GM21619 (cell line): ENCODE measurements at regions not wholly inside any gene's neighbourhood (a gene's known extent, or its start where the extent isn't known, plus 50 kb on each side); places are given as distances from the start of the nearest gene placed in this dataset.
"Not testable (repeated sequence)": the region's sequence is repeated elsewhere in the genome, so short reads cannot be mapped to it uniquely, and the experiment has no call there.

Experiments used
- ATAC-seq: cut with Tn5 transposase; IDR thresholded peaks from one replicate; pipeline ENCODE4 v1.9.1; 2021; ENCODE audit not compliant: unreplicated experiment

DNA sequence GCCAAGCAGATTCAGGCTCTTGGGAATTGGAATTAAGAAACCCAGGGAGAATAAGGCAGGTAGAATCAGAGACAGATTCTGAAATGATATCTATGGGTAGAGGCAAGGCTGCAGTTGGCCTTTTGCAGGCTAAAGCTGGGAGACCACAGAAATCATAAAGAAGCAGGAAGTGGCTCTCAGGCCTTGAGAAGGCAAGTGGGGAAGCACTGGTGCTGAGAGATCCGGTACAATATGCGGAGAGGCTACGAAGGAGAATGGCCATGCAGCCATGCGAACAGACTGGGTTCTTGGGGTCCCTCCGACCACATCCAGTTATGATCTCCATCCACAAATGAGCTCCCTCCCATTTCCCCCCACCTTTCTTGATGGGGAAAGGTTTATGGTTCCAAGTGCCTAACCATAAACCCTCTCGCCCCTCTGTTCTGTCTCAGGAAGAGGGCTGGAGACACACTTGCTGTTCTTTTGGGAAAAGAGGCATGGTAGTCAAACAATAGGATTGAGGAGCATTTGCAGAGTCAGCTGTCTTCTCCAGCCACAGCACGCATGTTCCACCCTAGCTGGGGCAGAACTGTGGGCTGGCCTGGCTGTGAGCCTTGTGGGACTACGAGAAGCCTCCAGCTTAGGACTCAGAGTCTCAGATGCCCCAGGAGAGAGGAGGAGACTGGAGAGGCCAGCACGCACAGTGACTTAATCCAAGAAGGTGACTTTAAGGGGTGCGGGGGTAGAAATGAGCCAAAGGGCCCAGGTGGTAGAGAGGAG, 99.6 kb downstream of the RPLP1 start:
- no peak for ATAC-seq

DNA sequence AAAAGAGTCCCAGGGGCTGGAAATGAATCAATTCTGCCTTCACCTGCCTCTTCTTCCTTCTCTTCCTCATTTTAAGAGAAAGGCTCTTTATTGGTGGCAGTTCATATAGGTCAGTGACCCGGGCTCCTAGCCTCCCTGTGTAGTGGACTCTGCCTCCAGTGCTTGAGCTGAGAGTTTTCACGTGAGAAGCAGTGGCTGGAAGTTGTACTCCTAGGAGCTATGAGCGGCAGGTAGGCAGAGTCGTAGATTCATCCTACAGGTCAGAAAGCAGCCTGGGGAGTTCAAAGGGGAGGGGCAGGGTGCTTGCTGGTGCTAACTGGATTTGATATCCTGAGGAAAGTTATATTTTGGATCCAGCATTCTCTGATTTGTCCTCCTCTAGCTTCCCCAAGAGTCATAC, 101.1 kb downstream of the RPLP1 start:
- ATAC-seq: no peak

DNA sequence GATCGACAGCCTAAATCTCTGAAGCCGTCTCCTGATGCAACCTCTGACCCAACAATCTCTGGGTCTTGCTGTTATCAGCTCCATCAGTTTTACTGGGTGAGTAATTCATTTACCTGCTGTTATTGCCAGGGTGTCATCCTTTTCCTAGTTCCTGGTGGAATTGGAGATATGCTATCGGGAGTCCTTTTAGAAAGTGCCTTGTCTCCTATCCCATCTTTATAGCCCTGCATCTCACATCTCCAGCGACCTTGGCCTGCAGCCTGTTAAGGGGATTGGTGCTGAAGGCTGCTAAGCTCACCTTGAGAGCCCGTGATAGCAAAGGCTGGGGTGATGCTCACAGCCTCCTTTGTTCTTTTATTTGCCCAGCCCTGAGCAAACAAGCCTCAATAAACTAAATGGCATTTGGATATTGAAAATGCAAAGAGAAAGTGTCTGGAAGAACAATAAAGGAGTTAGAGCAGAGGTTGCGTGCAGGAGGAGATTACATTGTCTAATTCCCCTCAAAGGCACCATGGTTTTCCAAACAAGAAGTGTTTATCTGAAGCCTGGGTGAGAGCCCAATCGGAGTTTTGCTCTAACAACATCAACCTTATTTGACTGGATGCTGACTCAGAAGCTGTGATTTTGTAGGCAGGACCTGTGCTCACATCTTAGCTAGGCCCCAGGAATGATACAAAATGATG, 101.8 kb downstream of the RPLP1 start:
- no peak for ATAC-seq

DNA sequence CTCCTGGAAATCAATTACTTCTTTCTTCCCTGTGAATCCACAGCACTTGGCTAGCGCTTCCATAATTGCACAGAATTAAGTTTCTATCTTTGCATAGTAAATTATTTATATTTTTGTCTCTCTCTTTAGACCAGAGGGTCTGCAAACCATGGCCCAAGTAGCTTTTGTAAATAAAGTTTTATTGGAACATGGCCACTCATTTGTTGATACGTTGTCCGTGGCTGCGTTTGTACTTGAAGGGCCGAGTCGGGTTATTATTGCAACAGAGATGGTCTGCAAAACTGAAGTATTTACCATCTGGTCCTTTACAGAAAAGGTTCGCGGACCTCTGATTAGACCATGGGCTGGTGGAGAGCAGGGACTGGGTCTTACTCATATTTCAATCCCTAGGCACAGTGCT, 102.5 kb downstream of the RPLP1 start:
- ATAC-seq: no peak

DNA sequence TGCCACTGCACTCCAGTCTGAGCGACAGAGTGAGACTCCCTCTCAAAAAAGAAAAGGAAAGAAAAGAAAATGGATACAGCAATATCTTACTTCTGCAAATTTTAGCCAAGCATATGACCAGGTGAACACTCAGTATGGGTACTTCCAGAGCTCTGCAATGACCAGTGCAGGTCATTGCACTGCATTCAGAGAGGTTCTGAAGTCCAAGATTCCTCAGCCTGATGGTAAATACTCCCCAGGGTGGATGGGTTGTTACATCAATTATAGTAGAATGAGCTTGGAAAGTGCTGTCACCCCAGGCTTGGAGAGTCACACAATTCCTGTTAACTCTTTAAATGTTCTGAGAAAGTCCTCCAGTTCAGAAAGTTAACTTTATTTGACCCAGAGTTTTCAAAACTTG, 103.7 kb downstream of the RPLP1 start:
- ATAC-seq: no peak

DNA sequence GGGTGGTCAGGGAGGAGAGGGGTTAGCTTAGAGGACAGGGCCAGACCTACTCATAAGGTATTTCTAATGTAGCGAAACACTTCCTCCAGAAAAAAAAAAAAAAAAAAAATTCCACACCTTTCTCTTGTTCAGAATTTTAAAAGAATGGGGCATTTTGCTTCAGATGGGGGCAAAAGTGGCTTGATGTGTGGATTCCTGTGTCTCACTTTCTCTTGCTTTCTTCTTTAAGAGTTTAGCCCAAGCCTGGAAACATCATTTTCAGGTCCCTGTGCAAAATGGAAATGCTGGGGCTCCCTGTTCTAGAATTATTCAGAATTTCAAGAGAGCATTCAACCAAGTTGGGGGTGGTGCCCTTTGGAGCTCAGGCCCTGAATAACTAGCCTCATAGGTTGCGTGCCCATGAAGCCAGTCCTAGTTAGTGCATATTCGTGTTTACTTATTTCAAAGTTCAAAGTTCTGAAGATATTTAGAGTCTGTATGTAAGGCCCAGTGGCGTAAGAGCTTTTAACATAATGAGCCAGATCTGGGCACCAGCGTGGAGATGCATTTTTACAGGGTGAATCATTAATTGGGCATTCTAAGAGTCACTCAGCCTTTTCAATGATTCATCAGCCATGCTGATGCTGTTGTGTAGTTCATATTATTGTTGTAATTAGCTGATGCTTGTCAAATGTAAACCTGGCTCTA, 104.5 kb downstream of the RPLP1 start:
- no peak for ATAC-seq

DNA sequence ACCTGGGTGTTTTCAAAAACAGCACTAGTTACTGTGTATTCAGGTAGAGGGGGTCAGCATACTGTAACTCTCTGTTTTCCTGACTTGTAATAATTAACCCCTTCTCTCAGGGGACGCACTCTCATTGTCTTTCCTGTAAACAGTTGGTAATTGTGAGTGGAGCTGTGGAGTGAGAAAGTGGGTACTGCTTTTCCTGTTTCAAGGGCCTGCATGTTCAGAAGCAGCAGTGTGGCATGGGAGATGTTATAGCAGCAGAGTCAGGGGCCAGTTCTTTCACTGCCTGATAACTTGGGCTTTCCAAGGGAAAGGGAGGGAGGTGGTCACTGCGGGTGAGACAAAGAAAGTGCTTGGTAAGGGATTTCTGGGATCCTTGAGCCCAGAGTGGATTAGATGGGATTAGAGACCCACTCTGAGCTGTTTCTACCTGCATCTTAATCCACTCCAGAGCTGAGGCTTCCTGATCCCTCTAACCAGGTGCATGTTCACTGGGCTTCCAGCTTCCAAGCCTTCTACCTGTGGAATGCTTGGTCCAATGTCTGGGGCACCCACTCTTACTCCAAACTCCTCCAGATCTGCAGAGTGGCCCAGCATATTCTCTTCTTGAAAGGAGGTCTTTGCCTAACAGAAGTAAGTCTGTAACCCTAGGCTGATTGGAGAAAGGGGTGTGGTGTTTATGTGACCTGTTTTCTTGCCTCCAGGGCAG, 105.2 kb downstream of the RPLP1 start:
- no peak for ATAC-seq

DNA sequence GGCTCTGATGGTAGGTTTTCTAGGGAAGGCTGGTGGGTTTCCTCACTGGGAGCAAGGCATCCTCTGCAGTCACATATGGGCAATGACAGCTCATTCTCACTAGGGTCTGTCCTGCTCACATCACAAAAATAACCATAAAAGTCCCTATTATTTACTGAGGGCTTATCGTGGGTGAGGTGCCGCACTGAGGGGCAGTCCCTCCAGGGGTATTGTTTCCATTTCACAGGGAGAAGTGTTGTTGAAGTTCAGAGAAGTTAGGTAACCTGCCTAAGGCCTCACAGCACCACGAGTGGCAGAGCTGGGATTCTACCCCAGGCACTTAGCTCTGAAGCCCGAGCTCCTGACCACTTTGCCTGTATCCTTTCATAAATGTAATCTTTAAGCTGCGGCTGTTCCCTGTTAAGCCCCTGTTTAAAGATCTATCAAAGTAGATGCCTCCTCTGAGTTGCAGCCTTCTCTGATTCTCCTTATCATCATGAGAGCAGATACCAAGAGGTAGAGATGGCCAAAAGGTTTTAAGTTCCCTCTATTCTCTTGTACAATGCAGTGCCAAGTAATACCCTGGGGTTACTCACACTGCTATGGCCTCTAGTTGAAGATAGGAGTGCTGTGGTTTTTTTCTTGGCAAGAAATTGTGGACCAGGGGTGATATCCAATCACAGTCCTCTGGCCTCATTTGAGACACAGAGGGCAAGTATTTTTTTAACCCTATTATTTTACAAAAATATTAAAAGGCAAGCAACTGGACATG, 107.0 kb downstream of the RPLP1 start:
- ATAC-seq: no peak

DNA sequence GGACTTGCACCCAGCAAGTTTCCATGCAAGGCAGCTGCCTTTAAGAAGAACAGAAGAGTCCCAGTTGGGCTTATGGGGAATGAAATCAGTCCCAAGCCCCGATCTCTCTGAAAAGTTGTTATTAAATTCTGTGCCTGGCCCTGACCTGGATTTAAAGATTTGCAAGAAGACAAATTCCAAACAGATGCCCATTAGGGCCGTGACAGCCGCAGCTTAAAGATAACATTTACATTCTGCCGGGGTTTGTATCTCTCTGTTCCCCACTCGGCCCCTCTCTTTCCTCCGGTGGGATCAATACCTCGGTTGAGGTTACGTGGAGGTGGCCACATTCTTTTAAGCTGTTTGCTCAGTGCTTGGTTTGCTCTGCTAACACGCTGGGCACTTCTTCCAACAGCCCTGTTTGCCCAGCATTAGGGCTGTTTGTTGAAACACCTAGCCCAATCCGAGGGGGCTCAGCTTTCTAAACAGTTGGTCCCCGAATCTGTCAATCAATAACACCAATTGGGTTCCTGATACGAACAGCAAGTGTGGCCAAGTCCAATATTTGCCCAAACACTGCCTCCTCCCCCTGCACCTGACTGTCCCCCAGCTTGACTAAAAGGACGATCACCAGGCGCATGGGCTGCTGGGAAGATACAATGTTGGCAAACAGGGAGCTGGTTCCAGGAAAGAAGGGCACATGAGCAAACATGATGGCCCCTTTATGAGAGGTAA, 108.6 kb downstream of the RPLP1 start:
- ATAC-seq: no peak

DNA sequence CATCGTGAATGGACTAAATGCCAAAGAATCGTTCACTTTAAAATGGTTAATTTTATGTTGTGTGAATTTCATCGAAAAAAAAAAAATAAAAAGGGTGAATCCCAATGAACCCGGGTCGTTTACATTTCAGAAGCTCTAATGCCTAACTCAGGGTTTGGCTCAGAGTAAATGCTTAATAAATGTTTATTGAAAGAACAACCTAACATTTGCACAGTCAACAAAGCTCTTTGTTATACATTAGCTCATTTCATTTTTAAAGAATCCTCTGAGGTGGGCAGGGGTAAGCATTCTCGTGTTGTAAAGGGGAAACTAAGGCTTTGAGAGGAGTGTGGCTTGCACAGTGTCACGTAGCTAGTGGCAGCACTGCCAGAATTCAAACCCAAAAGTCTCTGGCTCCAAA, 109.5 kb downstream of the RPLP1 start:
- ATAC-seq: no peak

DNA sequence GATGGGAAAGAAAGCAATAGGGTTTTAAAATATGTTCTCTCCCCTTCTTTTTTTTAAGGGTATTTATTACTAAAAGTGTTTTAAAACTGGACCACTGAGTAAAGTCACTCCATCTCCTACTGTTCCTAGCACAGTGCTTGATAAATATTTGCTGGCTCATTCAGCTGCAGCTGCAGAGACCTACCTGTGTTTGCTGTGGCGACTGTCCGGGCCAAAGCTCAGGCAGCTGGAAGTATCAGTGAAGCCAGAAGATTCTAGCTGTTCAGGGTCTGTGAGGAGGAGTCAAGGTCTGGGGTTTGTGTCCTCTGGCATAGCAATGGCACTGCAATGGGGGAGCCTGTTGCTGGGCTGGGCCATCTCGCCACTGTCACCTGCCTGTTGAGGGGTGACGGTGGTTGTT, 109.9 kb downstream of the RPLP1 start:
- no peak for ATAC-seq

DNA sequence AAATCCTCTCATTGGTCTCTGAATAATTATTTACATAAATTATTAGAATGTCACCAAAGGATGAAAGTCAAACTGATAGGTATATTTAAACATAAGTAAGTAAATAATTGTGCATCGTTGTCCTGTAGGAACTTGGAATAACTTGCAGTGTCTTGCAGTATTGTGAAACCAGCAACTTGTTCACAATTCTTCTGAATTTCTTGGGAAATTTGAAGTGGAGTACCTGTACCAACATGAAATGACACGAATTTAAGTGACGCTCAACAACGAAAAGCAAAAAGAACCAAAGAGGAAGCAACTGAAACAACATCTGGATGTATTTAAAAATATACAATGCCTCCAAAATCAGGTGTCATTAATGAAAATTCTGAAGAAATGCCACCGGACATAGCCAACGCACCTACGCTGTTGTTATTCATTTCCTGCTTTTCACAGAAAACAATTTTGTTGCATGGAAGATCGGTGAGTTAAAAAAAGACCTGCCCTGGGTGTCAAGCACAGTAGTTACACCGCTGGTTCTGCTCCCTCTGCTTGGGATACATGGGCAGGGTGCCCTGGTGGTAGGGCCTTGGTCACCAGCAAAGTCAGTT, 112.5 kb downstream of the RPLP1 start:
- no peak for ATAC-seq

DNA sequence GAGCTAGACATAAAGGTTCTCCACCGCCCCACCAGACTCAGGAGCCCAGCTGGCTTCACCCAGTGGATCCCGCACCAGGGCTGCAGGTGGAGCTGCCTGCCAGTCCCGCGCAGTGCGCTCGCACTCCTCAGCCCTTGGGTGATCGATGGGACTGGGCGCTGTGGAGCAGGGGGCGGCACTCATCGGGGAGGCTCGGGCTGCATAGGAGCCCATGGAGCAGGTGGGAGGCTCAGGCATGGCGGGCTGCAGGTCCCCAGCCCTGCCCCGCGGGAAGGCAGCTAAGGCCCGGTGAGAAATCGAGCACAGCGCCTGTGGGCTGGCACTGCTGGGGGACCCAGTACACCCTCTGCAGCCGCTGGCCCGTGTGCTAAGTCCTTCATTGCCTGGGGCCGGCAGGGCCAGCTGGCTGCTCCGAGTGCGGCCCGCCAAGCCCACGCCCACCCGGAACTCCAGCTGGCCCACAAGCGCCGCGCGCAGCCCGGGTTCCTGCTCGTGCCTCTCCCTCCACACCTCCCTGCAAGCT, 114.7 kb downstream of the RPLP1 start:
- ATAC-seq: not testable (repeated sequence)

DNA sequence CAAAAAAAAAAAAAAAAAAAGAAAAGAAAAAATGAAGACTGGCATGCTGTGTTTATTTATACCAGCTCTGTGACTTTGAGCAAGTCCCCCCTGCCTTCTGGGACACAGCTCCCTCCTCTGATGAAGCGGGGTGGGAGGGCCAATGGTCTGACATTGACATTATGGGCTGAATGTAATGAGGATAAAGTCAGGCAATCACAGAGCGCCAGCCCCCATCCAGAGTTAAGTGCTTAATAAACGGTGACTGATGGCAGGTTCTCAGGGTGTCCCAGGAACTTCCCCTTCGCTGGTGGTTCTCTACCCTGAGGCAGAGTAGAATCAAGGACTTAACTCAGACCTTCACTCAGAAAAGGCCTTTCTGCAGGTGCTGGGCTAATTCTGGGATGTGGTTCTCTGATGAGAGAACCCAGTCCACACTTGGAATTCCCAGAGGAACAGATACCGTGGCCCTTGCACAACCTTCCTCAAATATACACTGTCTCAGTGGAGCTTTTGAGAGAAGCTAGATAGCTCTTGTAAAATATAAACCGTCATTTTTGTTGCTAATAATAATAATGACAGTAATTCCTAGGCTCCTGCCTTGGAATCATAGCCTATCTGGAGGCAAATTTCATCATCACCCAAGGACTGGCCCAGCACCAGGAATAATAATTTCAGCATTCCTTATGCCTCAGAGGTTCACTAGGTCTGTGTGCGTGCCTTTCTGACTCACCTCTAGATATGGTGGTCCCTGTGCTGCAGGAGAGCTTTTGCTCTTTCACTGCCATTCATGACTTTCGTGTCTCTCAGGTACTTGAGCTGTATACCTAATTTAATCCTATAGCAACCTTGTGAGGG, 115.8 kb downstream of the RPLP1 start:
- no peak for ATAC-seq

DNA sequence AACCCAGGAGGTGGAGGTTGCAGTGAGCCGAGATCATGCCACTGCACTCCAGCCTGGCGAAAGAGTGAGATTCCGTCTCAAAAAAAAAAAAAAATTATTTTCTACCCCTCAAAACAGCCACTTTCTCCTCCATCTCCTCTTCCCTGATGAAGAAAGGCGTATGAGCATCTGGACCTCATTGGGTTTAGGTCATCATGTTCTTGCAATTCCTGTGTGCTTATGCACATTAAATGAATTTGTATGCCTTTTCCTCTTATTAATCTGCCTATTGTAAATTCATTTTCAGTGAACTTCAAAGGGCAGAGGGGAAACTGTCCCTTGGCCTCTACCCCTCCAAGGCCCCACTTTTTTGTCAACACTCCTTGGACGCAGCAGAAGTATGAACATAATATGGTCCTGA, 117.8 kb downstream of the RPLP1 start:
- no peak for ATAC-seq

DNA sequence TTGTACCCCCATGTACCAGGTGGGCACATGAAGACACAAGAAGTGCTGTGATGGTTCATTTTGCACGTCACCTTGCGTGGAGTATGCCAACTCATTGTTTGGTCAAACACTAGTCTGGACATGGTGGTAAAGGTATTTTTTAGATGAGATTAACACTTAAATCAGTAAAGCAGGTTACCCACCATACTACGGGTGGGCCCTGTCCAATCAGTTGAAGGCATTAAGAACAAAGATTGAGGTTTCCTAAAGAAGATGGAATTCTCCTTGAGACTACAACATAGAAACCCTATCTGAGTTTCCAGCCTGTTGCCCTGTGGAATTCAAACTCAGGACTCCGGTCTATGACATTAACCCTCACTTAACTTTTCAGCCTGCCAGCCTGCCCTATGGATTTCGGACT, 118.4 kb downstream of the RPLP1 start:
- no peak for ATAC-seq

DNA sequence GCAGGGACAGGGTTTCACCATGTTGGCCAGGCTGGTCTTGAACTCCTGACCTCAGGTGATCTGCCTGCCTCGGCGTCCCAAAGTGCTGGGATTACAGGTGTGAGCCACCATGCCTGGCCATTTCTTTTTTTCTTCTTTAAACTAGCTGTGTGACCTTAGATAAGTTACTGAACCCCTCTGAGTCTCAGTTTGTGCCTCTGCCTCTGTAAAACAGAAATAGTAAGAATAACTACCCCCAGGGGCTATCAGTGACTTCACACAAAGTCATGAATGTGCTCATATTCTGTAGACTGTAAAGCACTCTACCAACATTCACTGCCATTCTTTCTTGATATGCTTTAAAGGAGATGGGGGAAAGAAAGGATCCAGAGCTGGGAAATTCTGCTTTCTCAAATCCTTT, 120.7 kb downstream of the RPLP1 start:
- not testable (repeated sequence) for ATAC-seq

DNA sequence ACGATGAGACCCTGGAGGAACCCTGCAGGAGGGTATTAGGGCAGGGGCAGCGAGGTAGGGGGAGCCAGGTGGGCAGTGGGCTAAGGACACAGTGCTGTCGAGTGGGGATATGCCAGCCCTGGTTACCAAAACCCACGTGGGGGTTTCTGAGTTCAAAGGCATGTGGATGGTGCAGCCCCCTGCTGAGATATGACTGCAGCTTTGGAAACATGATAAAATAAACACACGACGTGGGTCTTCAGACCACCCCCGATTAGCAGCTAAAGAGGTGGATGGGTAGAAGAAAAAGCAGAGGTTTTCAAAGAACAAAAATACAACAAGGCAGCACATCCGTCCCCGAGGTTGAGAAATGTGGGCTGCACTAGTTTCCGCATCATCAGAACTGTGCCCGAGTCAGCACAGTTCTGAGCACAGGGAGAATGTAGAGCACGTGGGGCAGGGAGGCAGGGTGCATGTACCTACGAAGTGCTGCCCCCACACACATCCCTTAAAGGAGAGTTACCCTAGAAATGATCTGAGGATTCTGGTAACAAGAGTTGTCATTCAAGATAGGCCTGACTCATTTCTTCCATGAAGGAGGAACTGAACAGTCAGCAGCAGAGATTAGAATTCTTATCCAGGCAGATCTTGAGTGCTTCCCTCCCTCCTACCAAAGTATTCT, 121.3 kb downstream of the RPLP1 start:
- ATAC-seq: no peak
